Left lung (tissue), 4 donors: ENCODE measurements at regions not wholly inside any gene's neighbourhood (a gene's known extent, or its start where the extent isn't known, plus 50 kb on each side); places are given as distances from the start of the nearest gene placed in this dataset.

Experiments
- ATAC-seq: fragments of 200-7000 bp; cut with Tn5 transposase; one replicate; pipeline ENCODE4 v1.9.1; 2020; ENCODE audit warnings: moderate library complexity
- DNase-seq, 4 donors: peaks; one replicate each; pipeline ENCODE4 v3.0.0-alpha.2; 2013 to 2020
- H3K27ac ChIP-seq, 2 donors: fragments of 200-600 bp; sonication (generic) in 1 of 2; one replicate each; pipeline versions ENCODE4 v1.5.0 to v1.8.0; 2020 to 2021
- H3K27me3 ChIP-seq, 2 donors: fragments of 200-600 bp; sonication (generic) in 1 of 2; one replicate each; pipeline versions ENCODE4 v1.5.0 to v1.8.0; 2020 to 2021
- H3K36me3 ChIP-seq, 2 donors: fragments of 200-600 bp; sonication (generic) in 1 of 2; one replicate each; pipeline versions ENCODE4 v1.5.0 to v1.8.0; 2020 to 2021
- H3K4me1 ChIP-seq, 2 donors: fragments of 200-600 bp; one replicate each; pipeline ENCODE4 v1.8.0; 2021
- H3K4me3 ChIP-seq, 2 donors: fragments of 200-600 bp; sonication (generic) in 1 of 2; one replicate each; pipeline versions ENCODE4 v1.5.0 to v1.8.0; 2020 to 2021; ENCODE audit warnings: mild to moderate bottlenecking in 1 of 2
- H3K9me3 ChIP-seq, 2 donors: fragments of 200-600 bp; sonication (generic) in 1 of 2; one replicate each; pipeline versions ENCODE4 v1.5.0 to v1.8.0; 2020 to 2021
- intact Hi-C, 2 donors: fragments of 100-400 bp; cut with DNase I; formaldehyde crosslinking; loops; one replicate each; pipeline versions ENCODE4 v1.11.2 to v1.14.2; 2022
- TF ChIP-seq, protein P1 (sequence below), 2 donors: fragments of 200-600 bp; sonication (generic) in 1 of 2; IDR thresholded peaks; one replicate each; pipeline versions ENCODE4 v1.5.0 to v1.8.0; 2021; ENCODE audit warnings: antibody characterized with exemption in 2 of 2
- donor health status: DM: no; HTN: yes; CAD: no.
- donor health status: DM: no; HTN: no; CAD: no.

DNA sequence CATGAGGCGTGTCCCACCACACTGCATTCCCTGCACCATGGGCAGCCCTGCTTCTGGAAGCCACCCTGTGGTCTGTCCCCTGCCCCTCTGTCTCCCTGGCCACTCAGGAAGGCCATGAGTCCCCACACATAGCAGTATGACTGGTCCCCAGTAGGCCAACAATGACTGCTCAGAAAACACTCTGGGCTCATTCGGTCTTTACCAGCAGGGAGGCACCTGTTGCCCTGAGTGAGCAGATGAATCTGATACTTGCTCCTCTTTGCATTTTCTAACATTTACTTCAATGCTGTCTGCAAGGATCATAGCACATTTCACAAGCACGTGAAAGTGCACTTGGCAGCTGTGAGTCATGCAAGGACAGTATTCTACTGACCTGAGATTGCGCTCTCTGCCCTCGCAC is 365.4 kb upstream of the IRX1 start:
- Histone ChIP-seq H3K27me3 (no peaks in the 10 kb centered on the region), H3K4me1 (no peaks in the 10 kb centered on the region), H3K36me3 (no peaks in the 10 kb centered on the region), H3K4me3 (no peak overlapping the region), H3K27ac (no peak overlapping the region), H3K9me3 (peaks cover 0 to 5% of the 10 kb centered on the region in 2 donors)
- ATAC-seq (no peak), DNase-seq (no peak)
- intact Hi-C loops: no loop called here
- TF ChIP-seq, protein P1, sequence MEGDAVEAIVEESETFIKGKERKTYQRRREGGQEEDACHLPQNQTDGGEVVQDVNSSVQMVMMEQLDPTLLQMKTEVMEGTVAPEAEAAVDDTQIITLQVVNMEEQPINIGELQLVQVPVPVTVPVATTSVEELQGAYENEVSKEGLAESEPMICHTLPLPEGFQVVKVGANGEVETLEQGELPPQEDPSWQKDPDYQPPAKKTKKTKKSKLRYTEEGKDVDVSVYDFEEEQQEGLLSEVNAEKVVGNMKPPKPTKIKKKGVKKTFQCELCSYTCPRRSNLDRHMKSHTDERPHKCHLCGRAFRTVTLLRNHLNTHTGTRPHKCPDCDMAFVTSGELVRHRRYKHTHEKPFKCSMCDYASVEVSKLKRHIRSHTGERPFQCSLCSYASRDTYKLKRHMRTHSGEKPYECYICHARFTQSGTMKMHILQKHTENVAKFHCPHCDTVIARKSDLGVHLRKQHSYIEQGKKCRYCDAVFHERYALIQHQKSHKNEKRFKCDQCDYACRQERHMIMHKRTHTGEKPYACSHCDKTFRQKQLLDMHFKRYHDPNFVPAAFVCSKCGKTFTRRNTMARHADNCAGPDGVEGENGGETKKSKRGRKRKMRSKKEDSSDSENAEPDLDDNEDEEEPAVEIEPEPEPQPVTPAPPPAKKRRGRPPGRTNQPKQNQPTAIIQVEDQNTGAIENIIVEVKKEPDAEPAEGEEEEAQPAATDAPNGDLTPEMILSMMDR (IDR thresholded peaks at IDR 0.05): no peak

DNA sequence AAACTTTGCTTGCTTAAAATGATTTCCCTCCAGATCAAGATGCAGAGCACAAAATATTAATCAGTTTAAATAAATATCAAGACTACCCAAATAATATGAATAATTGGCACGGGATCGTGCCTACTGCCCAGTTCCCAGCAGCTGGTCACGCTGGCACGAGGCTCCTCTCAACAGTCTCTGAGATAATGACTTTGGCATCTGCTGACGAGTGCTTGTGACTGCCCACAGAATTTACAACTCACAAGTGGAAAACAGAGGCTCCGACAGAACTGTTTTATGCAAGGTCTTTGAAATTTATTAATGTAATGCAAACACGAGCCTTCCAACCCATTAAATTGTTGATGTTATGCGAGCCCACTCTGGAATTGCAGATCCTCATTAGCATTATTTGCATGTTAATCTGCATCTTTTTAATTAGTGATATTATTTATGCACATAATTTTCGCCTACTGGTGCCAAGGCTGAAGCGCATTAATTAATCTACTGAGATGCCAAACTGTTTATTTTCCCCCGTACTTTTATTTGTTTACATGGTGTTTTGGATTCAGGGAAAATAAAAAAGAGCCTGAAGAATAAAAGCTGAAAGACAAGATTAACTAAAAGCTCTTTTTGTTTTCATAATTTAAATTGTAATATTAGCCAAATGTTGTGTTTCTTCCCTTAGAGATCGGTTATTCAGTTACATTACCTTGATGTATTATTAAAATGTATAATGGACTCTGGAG is 369.3 kb upstream of the IRX1 start:
- Histone ChIP-seq H3K4me3 (no peak overlapping the region), H3K27me3 (no peaks in the 10 kb centered on the region), H3K36me3 (no peaks in the 10 kb centered on the region), H3K9me3 (no peaks in the 10 kb centered on the region), H3K4me1 (no peaks in the 10 kb centered on the region), H3K27ac (no peak overlapping the region)
- intact Hi-C loops: no loop called here
- DNase-seq: no peak
- TF ChIP-seq, protein P1 (IDR thresholded peaks at IDR 0.05): no peak
- ATAC-seq: no peak

DNA sequence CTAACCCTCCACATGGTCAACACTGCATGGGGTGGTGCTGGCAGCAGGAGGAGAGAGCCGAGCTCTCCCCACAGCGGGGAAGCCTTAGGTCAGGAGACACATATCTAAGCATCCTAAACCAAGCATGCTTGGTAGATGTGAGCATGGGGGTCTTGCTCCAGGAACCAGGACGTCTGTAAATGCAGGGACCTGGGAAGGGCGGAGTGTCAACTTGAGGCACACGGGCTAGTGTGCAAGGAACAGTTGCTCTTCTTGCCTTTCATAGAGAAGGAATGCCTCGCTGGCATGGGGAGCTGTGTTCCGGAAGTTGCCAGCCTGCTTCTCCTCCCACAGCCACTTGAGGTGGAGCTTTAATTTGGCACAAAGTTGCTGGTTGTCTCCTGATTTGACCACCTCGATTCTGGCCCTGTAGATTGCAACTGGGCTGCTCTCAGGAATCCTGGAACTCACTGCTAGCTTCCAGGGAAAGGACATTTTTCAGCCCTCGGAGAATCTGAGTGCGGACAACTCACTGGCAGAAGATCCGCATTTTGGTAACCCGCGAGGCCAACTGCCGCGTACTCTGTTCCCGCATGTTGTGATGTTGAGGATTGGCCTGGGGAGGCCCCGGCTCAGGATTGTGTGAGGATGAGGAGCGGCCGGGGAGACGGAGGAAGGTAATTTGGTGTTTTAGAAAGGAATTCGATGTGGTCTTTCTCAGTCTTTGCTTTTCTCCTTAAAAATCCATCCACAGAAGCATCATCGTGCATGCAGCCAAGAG is 370.3 kb upstream of the IRX1 start:
- Histone ChIP-seq H3K9me3 (peaks cover 0 to 3% of the 10 kb centered on the region in 2 donors), H3K27ac (no peak overlapping the region), H3K27me3 (no peaks in the 10 kb centered on the region), H3K4me1 (no peaks in the 10 kb centered on the region), H3K4me3 (no peak overlapping the region), H3K36me3 (no peaks in the 10 kb centered on the region)
- intact Hi-C loops: no loop called here
- DNase-seq (no peak), ATAC-seq (no peak)
- TF ChIP-seq, protein P1 (IDR thresholded peaks at IDR 0.05): no peak

DNA sequence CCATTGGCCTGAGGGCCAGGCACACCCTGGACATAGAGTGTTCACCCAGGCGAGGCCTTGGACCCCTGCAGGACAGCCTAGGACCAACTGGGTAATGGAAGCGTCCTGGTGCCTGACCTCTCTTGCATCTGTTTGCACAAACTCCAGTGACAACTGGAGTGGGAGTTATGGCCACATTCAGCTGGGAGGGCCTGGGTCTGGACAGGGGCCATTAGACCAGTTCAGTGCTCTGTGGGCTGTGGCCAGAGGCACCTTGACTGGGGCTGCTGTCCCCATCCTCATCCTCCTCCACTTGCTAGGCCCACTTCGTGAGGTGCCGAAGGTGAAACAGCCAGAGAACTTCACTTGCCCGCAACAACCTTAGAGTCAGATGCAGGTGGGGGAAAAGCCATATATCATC is 372.7 kb upstream of the IRX1 start:
- no peak for ATAC-seq
- peak in 1 of 4 donors; percentile 28 for DNase-seq
- Histone ChIP-seq H3K4me3 (no peak overlapping the region), H3K27ac (no peak overlapping the region), H3K36me3 (no peaks in the 10 kb centered on the region), H3K9me3 (peaks cover 0 to 3% of the 10 kb centered on the region in 2 donors), H3K27me3 (no peaks in the 10 kb centered on the region), H3K4me1 (no peaks in the 10 kb centered on the region)
- intact Hi-C loops: no loop called here
- TF ChIP-seq, protein P1 (IDR thresholded peaks at IDR 0.05): no peak

DNA sequence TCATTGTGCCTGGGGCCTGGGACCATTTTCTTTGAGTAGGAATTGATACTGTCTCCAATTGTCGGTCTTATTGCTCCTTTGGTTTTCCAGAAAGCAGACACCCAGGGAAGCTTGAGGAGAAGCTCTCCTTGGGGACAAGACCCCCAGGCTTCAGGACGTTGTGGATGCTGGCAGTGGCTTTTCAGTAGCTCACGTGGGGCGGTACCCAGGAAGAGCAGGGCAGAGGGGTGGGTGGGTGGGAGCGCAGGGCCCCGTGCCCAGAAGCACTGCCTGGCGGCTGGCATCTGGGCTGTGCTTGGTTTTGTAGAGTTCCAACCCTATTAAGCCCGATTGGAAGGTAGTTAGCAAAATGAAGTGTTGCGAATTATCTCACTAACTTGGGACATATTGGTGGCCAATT is 374.2 kb upstream of the IRX1 start:
- Histone ChIP-seq H3K9me3 (peaks cover 0 to 3% of the 10 kb centered on the region in 2 donors), H3K36me3 (no peaks in the 10 kb centered on the region), H3K4me3 (no peak overlapping the region), H3K27me3 (no peaks in the 10 kb centered on the region), H3K4me1 (no peaks in the 10 kb centered on the region), H3K27ac (no peak overlapping the region)
- TF ChIP-seq, protein P1 (IDR thresholded peaks at IDR 0.05): no peak
- ATAC-seq: no peak
- intact Hi-C loops: no loop called here
- DNase-seq: peak in 1 of 4 donors; percentile 29
